SK-N-SH (cell line): ENCODE measurements at regions not wholly inside any gene's neighbourhood (a gene's known extent, or its start where the extent isn't known, plus 50 kb on each side); places are given as distances from the start of the nearest gene placed in this dataset.

Experiments used
- CTCF ChIA-PET: fragments of 300-600, 350-600 bp; formaldehyde crosslinking; extraction: SDS; loops from one replicate; lab custom pipeline; 2021; lab: Yijun Ruan, JAX
- POLR2A ChIA-PET: fragments of 350-600 bp; sonication (Branson Sonifier 250); formaldehyde crosslinking; extraction: SDS; loops from one replicate; lab custom pipeline; 2020; ENCODE audit warnings: antibody characterized with exemption, inconsistent platforms; lab: Yijun Ruan, JAX
- DNase-seq: peaks from one replicate; pipeline ENCODE4 v3.0.0; 2012
- H2AFZ ChIP-seq: fragments of 200-600 bp; sonication (generic); 2 replicates; pipeline ENCODE4 v1.8.1; 2016; ENCODE audit warnings: antibody characterized with exemption, mild to moderate bottlenecking, low read depth
- H3F3A ChIP-seq: fragments of 200-600 bp; sonication (generic); replicated peaks from 2 replicates; pipeline ENCODE3; 2016; ENCODE audit warnings: antibody characterized with exemption, mild to moderate bottlenecking; ENCODE audit not compliant: insufficient read depth
- H3K27ac ChIP-seq, 2 experiments: fragments of 200-500 bp in 1 of 2; fragments of 200-600 bp in 1 of 2; sonication (Bioruptor generic) in 1 of 2; sonication (generic), shearing (Covaris generic) in 1 of 2; 2 replicates each; pipeline versions ENCODE4 v1.5.1 to v1.6.1; 2014 to 2016; ENCODE audit warnings: low read depth in 2 of 2, inconsistent platforms in 1 of 2, low read length in 1 of 2, mild to moderate bottlenecking in 1 of 2, mixed read lengths in 1 of 2
- H3K27me3 ChIP-seq: fragments of 200-600 bp; sonication (generic), shearing (Covaris generic); 2 replicates; pipeline ENCODE4 v1.6.1; 2016; ENCODE audit warnings: mixed run types; ENCODE audit not compliant: insufficient read depth
- H3K36me3 ChIP-seq, 2 experiments: fragments of 200-500 bp in 1 of 2; fragments of 200-600 bp in 1 of 2; sonication (Bioruptor generic) in 1 of 2; sonication (generic) in 1 of 2; replicated peaks in 1 of 2; 2 replicates each; pipeline versions ENCODE3 to v1.5.1; 2014 to 2016; ENCODE audit warnings: low read length in 1 of 2, mild to moderate bottlenecking in 1 of 2; ENCODE audit not compliant: insufficient read depth in 2 of 2, control insufficient read depth in 1 of 2
- H3K4me1 ChIP-seq, 2 experiments: fragments of 200-500 bp in 1 of 2; fragments of 200-600 bp in 1 of 2; sonication (Bioruptor generic) in 1 of 2; sonication (generic), shearing (Covaris generic) in 1 of 2; 2 replicates each; pipeline versions ENCODE4 v1.5.1 to v1.6.1; 2014 to 2016; ENCODE audit warnings: low read depth in 1 of 2, low read length in 1 of 2, mixed run types in 1 of 2; ENCODE audit not compliant: insufficient read depth in 2 of 2, control insufficient read depth in 1 of 2
- H3K4me2 ChIP-seq: fragments of 200-600 bp; sonication (generic), shearing (Covaris generic); 2 replicates; pipeline ENCODE4 v1.6.1; 2017; ENCODE audit warnings: mixed run types
- H3K4me3 ChIP-seq, 2 experiments: fragments of 200-500 bp in 1 of 2; fragments of 200-600 bp in 1 of 2; sonication (Bioruptor generic) in 1 of 2; sonication (generic), shearing (Covaris generic) in 1 of 2; 2 replicates each; pipeline versions ENCODE4 v1.5.1 to v1.8.1; 2014 to 2016; ENCODE audit warnings: low read depth in 2 of 2, inconsistent platforms in 1 of 2, low read length in 1 of 2, mild to moderate bottlenecking in 1 of 2, mixed read lengths in 1 of 2, moderate library complexity in 1 of 2
- H3K79me2 ChIP-seq: fragments of 200-600 bp; sonication (generic); 2 replicates; pipeline ENCODE4 v1.8.1; 2017; ENCODE audit warnings: mild to moderate bottlenecking; ENCODE audit not compliant: insufficient read depth
- H3K9ac ChIP-seq: fragments of 200-600 bp; sonication (generic); 2 replicates; pipeline ENCODE4 v1.6.1; 2017; ENCODE audit warnings: mixed run types
- H3K9me2 ChIP-seq: fragments of 200-600 bp; sonication (generic); 2 replicates; pipeline ENCODE4 v1.6.1; 2017; ENCODE audit warnings: mixed run types
- H3K9me3 ChIP-seq: fragments of 200-600 bp; sonication (generic); 2 replicates; pipeline ENCODE4 v1.6.1; 2017; ENCODE audit warnings: mixed run types, mild to moderate bottlenecking, moderate library complexity
- H4K20me1 ChIP-seq: fragments of 200-600 bp; sonication (generic); 2 replicates; pipeline ENCODE4 v1.6.1; 2017; ENCODE audit warnings: mild to moderate bottlenecking, mixed run types; ENCODE audit not compliant: insufficient read depth
- EZH2phosphoT487 ChIP-seq: fragments of 200-600 bp; sonication (generic); IDR thresholded peaks from 2 replicates; pipeline ENCODE4 v1.6.1; 2017; ENCODE audit warnings: low read depth, mixed run types, mild to moderate bottlenecking, antibody characterized with exemption, moderate library complexity, borderline replicate concordance
- FOXM1 ChIP-seq: IDR thresholded peaks from 2 replicates; pipeline ENCODE4 v1.4.0; 2012; ENCODE audit warnings: low read depth, mild to moderate bottlenecking
- GABPA ChIP-seq: IDR thresholded peaks from 2 replicates; pipeline ENCODE4 v1.4.0; 2012; ENCODE audit warnings: low read depth, mild to moderate bottlenecking
- JUND ChIP-seq: IDR thresholded peaks from 2 replicates; pipeline ENCODE4 v1.4.0; 2012
- MEF2A ChIP-seq: IDR thresholded peaks from 2 replicates; pipeline ENCODE4 v1.4.0; 2012; ENCODE audit warnings: low read depth, borderline replicate concordance
- RAD21 ChIP-seq: IDR thresholded peaks from 2 replicates; pipeline ENCODE4 v1.6.1; 2012; ENCODE audit warnings: mild to moderate bottlenecking, low read length
- USF2 ChIP-seq: fragments of 150-350 bp; IDR thresholded peaks from 2 replicates; pipeline ENCODE4 v1.6.1; 2017; ENCODE audit warnings: antibody characterized with exemption, low read length, low read depth, borderline replicate concordance
- WGBS: methylation state at CpG from one replicate; pipeline ENCODE4 v1.1.6; 2017; ENCODE audit warnings: low lambda C conversion rate; 5-methylcytosine and 5-hydroxymethylcytosine counted together

DNA sequence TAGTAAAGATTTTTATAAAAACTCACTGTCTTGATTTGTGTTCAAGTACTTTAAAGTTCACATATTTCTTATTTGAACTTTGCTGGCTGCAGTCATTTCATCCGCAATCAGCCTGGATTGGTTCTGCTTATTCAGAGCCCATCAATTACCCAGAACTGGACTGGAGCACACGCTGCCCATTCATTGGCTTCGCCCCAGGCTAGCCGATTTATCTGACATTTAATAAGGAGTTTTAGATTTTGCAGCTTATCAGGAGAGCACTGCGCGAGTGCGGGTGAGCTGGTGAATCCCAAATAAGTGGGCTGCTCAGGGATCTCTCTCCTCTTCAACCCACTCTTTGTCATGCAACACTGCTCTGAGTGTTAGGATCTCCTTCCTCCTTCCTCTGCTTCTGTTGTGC, 166.0 kb upstream of the GPR26 start:
- Histone ChIP-seq H3K27ac (no peak overlapping the region), H3K36me3 (no peaks in the 10 kb centered on the region), H4K20me1 (no peaks in the 10 kb centered on the region), H3K9ac (no peak overlapping the region), H2AFZ (no peak overlapping the region), H3K9me3 (no peaks in the 10 kb centered on the region), H3K9me2 (no peaks in the 10 kb centered on the region), H3K27me3 (no peaks in the 10 kb centered on the region), H3F3A (no peaks in the 10 kb centered on the region), H3K4me1 (no peaks in the 10 kb centered on the region), H3K79me2 (no peaks in the 10 kb centered on the region), H3K4me3 (no peak overlapping the region), H3K4me2 (no peak overlapping the region)
- TF ChIP-seq USF2 (no peak), GABPA (no peak)
- WGBS: 9% methylated on average over 7 of the region's 7 CpGs
- POLR2A ChIA-PET: no interaction called here
- CTCF ChIA-PET: interaction anchor here (0.6 to 1.0 kb wide), 2 partner anchors 367 to 467 kb away, joined by 3 read pairs; no protein-coding TSS in a partner anchor
- DNase-seq: no peak

- Histone ChIP-seq H3K27ac (no peak overlapping the region), H4K20me1 (no peaks in the 10 kb centered on the region), H3K27me3 (no peaks in the 10 kb centered on the region), H3F3A (no peaks in the 10 kb centered on the region), H3K9me3 (no peaks in the 10 kb centered on the region), H3K79me2 (no peaks in the 10 kb centered on the region), H3K4me1 (no peaks in the 10 kb centered on the region), H2AFZ (no peak overlapping the region), H3K4me2 (no peak overlapping the region), H3K9me2 (no peaks in the 10 kb centered on the region), H3K36me3 (no peaks in the 10 kb centered on the region), H3K9ac (no peak overlapping the region), H3K4me3 (no peak overlapping the region)
- CTCF ChIA-PET: interaction anchor here (0.7 to 1.5 kb wide), 4 partner anchors 9 to 448 kb away, joined by 3 to 4 read pairs (median 4); no protein-coding TSS in a partner anchor
- DNase-seq: no peak
- WGBS: 7% methylated on average over 3 of the region's 3 CpGs
- TF ChIP-seq FOXM1 (no peak), USF2 (no peak), EZH2phosphoT487 (no peak), MEF2A (no peak), JUND (no peak)
- POLR2A ChIA-PET: no interaction called here
Observed at GRCh38 chr10:123501148-123501547, 165.0 kb upstream of the GPR26 start.

DNA sequence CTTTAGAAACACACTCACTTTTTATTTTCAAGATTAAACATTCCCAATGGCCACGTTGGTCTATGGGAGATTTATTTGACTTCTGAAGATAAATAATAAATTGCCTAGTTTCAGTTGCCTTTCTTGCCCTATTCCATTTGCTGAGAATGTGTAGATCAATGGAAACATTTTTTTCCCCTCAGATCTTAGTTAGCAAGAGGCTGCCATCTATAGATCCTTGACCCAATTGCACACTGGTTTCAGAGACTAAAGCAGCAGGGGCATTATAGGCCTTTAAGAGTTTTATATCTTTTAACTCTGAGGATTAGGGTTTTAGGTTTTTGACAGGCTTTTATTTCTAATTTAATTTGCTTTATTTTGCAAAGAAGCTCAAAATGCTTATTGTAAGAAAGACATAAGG, 163.2 kb upstream of the GPR26 start:
- Histone ChIP-seq H2AFZ (no peak overlapping the region), H3K9me2 (no peaks in the 10 kb centered on the region), H3K27ac (no peak overlapping the region), H3K4me1 (no peaks in the 10 kb centered on the region), H3K27me3 (no peaks in the 10 kb centered on the region), H3K9me3 (no peaks in the 10 kb centered on the region), H3F3A (no peaks in the 10 kb centered on the region), H3K4me2 (no peak overlapping the region), H3K36me3 (no peaks in the 10 kb centered on the region), H4K20me1 (no peaks in the 10 kb centered on the region), H3K79me2 (no peaks in the 10 kb centered on the region), H3K9ac (no peak overlapping the region), H3K4me3 (no peak overlapping the region)
- TF ChIP-seq USF2 (no peak), RAD21 (peak; percentile 11; the same call in 1 of the 2 replicates)
- POLR2A ChIA-PET: no interaction called here
- CTCF ChIA-PET: no interaction called here
- DNase-seq: no peak
- WGBS: 2% methylated on average over 1 of the region's 1 CpG
